ENCODE measurements at regions not wholly inside any gene's neighbourhood (a gene's known extent, or its start where the extent isn't known, plus 50 kb on each side); places are given as distances from the start of the nearest gene placed in this dataset.

GRCh38 chr1:218503102-218503501 lies 158.0 kb downstream of the TGFB2 start:
- TF ChIP-seq REST (IDR thresholded peaks at IDR 0.05) (no peak), NR3C1 (IDR thresholded peaks at IDR 0.05) (no peak)
